GM21786 (cell line): ENCODE measurements at regions not wholly inside any gene's neighbourhood (a gene's known extent, or its start where the extent isn't known, plus 50 kb on each side); places are given as distances from the start of the nearest gene placed in this dataset.
"Not testable (repeated sequence)": the region's sequence is repeated elsewhere in the genome, so short reads cannot be mapped to it uniquely, and the experiment has no call there.

Source experiments
- ATAC-seq: cut with Tn5 transposase; IDR thresholded peaks from one replicate; pipeline ENCODE4 v1.9.1; 2021; ENCODE audit not compliant: unreplicated experiment

DNA sequence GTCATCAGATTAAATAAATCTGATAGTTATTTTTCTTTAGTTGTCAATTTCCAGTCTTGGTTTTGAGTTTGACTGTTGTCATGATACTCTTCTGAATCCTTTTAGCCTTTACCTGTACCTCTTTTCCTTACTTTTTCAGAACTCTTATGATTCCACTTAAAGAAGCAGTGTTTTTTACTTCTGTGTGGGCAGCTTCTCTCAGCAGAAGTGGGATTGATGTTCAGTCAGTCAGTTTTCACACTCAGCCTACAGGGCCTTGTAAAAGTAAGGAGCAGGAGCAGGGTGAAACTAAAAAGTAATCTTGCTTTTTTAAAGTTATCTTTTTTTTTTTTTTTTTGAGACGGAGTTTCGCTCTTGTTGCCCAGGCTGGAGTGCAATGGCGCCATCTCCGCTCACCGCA, 75.1 kb downstream of the HAUS1 start:
- ATAC-seq: no peak

DNA sequence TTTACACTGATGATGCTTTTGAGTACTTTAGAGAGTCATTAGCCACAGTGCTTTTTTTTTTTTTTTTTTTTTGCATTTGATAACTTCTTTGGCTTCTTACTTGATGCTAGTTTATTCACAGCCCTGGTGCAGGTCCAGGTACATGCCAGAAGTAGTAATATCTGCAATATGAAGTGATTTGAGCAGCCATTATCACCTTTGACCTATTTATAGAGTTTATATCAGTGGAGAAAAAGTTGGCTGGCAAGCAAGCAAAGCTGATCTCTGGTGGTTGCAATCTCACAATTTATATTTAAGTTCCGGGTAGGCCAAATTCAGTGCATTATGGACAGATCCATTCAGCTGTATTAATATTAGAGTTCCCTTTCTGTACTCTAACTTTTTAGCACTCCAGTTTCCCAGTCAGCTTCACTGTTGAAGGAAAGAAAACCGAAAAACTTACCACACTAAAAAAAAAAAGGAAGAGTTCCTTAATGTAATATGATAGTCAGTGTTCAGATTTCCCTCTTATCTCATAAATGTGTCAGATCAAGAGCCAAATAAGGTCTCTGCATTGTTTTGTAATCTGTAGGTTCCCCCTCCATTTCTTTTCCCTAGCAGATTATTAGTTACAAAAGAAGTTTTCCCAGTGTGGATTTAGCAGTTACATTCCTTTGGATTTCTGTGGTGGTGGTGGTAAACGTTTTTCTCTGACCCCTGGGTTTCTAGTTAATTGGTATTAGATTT, 78.6 kb downstream of the HAUS1 start:
- ATAC-seq: no peak

DNA sequence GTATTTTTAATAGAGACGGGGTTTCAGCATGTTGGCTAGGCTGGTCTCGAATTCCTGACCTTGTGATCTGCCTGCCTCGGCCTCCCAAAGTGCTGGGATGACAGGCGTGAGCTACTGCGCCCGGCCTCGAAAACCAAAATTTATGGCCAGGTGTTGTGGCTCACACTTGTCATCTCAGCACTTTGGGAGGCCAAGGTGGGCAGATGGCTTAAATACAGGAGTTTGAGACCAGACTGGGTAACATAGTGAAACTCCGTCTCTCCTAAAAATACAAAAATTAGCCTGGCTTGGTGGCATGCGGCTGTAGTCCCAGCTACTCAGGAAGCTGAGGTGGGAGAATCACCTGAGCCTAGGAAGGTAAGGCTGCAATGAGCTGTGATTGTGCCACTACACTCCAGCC, 80.1 kb downstream of the HAUS1 start:
- ATAC-seq: not testable (repeated sequence)

DNA sequence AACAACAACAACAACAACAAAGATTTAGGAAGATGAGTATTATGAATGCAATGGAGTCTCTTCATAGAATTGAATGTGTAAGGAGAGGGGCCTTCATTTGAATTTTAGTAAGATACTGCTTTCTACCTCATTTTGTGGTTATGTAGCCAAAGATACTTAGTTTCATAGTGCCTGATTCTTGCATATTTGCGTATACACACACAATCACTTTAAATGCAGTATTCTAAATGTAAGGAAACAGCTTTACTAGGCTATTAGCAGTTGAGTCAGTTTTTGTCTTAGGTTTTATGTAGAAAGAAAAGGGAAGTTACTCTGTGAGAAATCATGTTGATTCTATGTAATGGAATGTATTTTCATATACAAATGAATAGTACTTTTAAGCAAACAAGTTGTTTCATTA, 80.5 kb downstream of the HAUS1 start:
- no peak for ATAC-seq

DNA sequence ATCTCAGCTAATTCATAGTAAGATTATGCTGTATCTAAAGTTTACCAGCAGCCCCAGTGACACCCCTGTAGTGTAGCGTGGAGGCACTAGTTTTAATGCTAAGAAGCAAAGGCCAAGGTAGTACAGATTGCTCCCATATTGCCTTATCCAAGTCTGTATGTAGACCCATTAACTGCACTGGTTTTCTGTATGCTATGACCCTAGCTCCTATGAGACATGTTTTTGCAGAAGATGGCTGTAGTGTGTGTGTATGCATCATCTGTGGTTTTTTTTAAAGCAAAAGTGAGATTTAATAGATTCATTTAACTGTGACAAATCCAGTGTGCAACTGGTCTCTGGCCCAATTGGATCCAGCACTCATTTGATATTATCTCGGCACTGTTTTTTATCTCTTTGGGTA, 86.5 kb downstream of the HAUS1 start:
- ATAC-seq: no peak

DNA sequence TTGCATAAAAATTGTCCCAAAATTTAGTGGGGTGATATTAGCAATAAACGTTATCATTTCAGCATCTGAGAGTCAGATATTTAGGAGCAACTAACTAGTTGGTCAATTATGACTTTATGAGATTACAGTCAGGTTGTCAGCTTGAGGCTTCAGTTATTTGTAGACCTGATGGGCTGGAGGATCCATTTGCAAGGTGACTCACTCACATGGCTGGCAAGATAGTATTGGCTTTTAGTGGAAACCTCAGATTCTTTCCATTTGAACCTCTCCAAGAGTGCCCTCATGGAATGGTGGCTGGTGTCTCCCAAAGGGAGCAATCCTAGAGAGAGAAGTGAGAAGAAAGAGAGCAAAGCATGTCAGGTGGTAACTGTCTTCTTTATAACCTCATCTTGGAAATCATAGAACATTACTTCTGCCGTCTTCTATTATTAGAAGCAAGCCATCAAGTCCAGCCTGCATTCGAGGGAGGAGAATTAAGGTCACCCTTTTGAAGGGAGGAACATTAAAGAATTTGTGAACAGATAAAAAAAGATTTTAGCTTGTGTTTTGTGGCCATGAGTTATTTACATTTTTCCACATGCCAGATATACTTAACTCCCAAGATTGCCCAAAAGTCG, 92.5 kb downstream of the HAUS1 start:
- no peak for ATAC-seq

DNA sequence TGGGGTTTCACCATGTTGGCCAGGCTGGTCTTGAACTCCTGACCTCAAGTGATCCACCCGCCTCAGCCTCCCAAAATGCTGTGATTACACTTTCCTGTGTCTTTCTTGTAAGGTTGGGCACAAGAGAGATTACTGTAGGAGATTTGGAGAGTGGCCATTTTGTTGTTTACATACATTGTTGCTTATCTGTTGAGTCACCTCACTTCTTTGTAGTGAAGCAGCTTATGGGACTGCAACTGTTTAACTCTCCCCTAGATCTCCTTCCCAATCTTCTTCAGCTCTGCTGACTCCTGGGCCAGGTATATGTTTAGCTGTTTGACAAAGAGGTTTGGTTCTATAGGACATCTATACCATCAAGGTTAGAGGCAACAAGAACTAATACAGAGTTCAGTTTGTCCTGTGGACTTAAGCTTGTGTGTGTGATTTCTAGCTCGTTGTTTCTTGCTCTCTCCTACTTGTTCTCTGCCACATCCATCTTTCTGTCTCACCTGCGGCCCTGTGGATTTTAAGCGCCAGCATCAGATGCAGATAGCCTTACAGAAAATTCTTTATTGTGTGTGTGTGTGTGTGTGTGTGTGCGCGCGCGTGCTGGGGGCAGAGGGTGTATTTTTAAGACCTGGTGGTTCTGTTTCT, 95.4 kb downstream of the HAUS1 start:
- no peak for ATAC-seq

DNA sequence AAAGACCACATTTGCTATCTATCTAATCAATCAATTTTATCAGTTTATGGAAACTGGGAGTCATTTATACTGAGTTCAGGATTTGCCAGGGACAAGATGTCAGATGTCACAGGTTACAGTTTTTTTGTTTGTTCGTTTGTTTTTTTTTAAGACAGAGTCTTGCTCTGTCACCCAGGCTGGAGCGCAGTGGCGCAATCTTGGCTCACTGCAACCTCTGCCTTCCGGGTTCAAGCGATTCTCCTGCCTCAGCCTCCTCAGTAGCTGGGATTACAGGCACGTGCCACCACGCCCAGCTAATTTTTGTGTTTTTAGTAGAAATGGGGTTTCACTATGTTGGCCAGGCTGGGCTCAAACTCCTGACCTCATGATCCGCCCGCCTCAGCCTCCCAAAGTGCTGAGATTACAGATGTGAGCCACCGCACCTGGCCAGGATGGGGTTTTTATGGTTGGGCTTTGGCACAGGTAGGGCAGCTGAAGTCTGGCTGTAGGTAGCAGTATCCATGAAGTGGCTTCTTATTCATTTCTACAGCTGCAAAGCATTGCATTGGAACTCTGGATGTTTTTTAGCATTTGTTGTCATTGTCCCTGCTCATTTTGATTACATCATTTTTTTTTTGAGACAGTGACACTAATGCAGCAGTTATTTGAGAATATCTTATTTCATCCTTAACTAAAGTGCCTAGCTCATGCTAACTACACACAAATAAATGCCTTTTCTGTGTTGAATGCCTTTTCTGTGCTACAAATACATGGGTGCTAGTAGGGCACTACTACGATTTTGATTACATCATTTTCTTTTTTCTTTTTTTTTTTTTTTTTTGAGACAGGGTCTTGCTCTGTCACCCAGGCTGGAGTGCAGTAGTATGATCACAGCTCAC, 96.2 kb downstream of the HAUS1 start:
- ATAC-seq: not testable (repeated sequence)

DNA sequence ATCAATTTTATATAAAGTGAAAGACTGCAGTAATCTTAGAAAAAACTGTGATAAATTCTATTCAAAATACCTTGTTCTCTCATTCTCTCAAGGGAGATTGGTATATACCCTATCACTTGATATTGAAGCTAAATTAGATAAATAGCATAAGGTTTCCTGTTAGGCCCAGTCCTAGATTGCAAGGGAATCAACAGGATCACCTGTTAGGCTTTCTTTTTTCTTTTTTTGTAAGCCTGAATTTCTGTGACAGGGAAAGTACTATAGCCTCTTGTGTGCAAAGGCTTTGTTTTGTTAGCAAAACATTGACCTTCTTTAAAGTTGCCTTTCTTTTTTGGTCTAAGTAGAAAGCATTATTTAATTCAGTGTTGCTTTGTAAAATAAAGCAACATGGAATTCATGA, 100.0 kb downstream of the HAUS1 start:
- no peak for ATAC-seq

DNA sequence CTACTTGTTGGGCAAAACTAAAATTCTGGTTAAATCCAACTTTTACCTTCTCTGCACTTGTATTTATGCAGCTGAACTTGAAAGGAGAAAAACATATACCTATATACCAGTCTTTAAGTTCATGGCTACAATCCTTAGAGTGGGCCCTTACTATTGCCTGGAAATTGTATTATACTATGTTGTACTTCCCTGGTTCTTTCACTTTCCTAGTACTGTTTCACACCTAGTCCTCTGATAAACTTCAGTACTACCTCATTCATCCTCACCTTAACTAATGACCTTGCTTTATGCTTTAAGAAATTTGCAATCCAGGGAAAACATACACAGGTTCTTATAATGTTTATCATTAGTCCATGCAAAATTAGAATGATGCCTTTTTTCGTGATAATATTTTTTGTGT, 103.8 kb downstream of the HAUS1 start:
- no peak for ATAC-seq

DNA sequence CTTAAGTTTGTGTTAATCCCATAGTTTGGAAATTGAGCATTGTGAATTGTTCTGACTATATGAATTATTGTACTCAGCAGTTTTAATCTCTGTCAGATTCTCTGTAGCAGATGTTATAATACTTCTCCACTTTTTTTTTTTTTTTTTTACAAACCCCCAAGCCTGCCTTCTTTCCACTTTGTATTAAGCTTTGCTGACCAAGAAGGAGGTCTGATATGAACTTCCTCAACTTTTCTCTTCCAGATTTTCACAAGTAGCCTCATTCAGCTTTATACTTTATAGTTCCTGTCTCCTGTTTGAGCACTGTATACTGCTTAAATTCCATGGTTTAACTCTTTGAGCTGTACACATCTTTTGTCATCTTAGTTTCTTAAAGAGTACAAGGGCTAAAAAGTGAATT, 105.0 kb downstream of the HAUS1 start:
- ATAC-seq: no peak

DNA sequence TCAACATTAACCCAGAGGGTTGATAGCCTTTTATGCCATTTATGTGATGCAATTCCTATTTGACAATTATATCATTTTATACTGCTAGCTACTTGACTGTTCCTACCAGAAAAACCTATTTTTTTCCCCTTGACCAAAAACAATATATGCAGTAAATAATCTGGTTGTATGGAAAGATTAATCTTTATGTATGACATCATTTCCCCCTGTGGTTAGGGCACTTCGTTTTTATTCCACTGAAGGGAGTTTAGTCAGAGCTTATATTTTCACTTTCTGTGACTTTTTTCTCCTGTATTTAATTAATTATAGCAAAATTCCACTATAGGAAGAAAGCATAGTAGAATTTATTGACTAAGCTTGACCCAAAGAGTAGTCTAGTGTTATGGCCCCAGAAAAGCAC, 107.6 kb downstream of the HAUS1 start:
- no peak for ATAC-seq

DNA sequence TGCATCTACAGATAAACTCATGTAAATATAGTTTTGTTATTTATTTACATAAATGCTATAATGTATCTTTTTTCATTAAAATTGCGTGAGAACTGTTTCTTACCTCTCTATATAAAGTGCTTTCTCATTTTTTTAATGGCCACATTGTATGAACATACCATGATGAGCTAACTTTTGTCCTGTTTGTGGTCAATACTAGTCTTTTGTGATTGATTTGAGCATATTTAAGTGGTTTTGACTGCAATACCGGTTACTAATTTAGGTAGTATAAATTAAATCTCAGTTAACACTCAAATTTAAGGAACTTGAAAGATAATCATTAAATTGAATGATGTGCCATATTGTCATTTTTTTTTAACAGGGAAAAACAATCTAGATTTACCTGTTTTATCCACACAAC, 108.2 kb downstream of the HAUS1 start:
- ATAC-seq: no peak

DNA sequence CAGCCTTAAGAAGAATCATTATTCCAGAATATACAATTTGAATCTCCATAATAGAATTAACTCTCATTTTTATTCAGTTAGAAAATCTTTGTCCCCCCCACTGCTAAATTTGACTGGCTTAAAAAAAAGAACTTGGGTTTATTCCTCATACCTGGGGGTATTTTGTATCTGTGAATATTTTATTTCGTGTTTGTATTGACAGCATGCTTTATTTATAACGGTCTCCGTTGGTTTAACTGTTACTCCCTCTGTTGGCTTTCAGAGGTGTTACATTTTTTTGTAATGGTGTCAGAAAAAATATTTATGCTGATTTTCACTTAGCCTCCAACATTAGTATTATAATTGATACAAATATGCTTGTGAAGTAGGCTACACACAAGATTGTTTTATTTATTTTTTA, 109.1 kb downstream of the HAUS1 start:
- ATAC-seq: no peak

DNA sequence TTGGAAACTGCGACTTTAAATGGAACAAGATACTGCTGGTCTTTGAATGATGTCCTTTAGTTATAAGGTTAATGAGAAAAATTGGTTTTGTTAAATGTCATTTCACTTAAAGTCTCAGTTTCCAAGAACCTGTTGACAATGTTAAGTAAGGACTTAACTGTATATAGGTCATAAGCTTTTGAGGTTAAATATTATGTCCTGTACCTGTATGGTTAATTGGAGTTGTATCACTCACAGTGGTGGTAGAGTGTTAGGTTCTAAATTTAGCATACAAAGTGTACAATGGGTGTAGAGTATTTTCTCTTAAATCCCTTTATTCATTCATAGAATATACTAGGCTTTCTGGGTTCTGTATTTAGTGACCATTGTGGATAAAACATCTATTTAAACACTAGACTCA, 110.2 kb downstream of the HAUS1 start:
- ATAC-seq: no peak

DNA sequence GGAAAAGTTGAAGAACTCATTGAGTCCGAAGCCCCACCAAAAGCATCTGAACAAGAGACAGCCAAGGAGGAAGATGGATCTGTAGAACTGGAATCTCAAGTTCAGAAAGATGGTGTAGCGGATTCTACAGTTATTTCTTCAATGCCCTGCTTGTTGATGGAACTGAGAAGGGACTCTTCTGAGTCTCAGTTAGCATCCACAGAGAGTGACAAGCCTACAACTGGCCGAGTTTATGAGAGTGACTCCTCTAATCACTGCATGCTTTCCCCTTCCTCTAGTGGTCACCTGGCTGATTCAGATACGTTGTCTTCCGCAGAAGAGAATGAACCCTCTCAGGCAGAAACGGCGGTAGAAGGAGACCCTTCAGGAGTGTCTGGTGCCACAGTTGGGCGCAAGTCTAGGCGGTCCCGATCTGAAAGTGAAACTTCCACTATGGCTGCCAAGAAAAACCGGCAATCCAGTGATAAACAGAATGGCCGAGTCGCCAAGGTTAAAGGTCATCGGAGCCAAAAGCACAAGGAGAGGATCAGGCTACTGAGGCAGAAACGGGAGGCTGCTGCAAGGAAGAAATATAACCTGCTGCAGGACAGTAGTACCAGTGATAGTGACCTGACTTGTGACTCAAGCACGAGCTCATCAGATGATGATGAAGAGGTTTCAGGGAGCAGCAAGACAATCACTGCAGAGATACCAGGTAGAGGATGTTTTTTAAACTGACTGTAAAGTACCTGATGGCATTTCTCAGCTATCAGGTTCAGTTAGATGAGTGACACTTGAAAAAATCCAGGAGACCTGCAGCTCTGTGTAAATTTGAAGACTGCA, 111.9 kb downstream of the HAUS1 start:
- ATAC-seq: no peak

DNA sequence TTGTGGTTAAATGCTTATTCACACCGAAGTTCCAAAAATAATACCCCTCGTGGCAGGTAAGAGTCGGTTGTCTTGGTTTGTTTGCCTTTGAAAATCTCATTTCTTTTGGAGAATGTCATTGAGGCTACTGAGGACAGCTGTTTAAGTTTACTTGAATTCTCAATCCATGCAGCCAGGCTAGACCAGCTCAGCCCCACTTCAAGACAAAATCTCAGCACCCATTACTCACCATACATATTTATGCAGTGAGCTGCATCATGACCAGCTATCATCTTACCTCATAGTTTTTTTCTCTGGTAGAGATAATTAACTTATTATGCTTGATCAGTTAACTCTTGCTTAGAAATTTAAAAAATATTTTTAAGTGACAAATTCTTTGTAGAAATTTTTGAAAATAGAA, 115.9 kb downstream of the HAUS1 start:
- no peak for ATAC-seq

DNA sequence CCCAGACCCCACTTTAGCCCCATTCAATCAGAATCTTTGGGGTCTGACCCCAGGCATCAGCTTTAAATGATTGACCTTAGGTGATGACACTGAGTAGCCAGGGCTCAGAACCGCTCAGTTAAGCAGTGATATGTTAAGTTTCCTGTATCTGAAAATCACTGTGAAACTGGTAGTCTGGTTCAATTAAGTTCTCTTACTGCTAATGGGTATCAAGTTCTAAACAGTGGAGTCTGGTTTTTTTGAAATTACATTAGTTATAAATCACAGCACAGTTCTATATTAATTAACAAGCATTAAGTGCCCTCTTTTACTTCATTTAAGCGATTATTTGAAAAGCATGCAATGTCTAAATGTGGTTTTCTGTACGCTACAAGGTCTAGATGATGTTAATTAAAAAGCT, 117.9 kb downstream of the HAUS1 start:
- no peak for ATAC-seq

DNA sequence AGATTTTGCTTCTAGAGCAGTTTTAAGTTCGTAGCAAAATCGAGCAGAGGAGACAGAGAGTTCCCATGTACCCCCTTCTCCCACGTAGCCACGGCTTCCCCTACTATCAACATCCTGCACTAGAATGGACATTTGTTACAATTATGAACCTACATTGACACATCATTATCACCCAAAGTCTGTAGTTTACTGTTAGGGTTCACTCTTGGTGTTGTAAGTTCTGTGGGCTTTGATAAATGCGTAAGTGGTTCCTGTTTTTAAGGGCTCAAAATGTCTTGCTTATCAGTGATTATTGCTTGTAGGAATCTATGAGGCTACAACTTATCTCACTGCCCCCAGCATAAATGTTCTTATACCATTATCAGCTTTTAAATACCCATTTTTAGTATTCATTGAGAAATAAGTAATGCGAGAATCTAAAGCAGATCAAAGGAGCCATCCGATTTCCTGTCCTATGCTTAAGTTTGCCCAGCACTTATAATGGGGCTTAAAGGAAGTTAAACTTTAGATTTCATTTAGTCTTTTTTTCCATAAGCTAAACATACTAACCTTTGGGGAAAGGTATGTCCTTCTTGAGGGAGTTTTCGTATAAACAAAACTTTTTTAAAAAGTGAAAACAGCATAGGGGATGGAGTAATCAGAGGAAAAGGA, 118.7 kb downstream of the HAUS1 start:
- ATAC-seq: no peak

DNA sequence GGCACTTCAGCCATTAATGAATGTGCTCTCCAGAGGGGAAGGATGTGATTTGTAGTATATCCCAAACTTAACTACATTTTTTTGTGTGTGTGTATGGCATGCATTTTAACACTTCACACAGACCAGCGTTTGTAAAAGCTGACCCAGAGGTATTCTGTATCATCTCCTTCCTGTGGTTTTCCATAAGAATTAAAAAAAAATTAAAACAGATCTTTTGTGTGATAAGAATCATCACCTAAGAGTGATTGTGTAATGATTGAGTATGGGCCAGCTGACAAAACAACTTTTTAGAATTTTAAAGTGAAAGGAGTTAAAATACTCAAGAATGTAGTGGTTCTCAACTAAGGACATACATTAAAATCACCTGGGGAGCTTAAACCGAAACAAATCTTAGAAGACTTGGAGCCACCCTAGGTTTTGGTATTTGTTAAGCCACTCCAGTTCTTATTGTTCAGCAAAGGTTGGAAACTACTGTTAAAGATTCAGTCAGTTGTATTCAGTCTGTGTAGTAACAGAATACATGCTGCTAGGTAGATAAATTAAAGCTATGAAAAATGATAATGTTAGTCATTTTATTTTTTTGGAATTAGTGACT, 120.1 kb downstream of the HAUS1 start:
- ATAC-seq: no peak
